LHCN-M2 (cell line): ENCODE measurements at regions not wholly inside any gene's neighbourhood (a gene's known extent, or its start where the extent isn't known, plus 50 kb on each side); places are given as distances from the start of the nearest gene placed in this dataset.

Experiments
- DNase-seq: peaks from one replicate; pipeline ENCODE4 v3.0.0-alpha.2; 2012; ENCODE audit warnings: low read depth

DNA sequence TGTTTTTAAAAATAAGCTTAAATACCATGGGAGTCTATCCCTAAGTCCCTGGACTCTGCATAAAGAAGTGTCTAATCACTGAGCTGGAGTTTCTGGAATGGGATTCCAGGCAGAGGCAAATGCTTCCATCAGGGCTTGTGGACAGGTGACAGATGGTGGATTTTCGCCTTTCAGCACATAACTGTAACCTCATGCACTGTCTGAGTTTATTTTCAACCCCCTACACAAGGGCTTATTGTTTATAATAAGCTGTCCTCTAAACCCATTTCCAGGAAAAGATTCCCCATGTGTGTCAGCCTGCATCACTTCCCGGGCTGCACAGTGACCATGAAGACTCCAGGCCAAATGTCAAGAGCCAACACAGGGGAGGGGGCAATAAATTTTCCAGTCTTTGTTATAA lies 264.0 kb downstream of the PIK3R1 start:
- no peak for DNase-seq

DNA sequence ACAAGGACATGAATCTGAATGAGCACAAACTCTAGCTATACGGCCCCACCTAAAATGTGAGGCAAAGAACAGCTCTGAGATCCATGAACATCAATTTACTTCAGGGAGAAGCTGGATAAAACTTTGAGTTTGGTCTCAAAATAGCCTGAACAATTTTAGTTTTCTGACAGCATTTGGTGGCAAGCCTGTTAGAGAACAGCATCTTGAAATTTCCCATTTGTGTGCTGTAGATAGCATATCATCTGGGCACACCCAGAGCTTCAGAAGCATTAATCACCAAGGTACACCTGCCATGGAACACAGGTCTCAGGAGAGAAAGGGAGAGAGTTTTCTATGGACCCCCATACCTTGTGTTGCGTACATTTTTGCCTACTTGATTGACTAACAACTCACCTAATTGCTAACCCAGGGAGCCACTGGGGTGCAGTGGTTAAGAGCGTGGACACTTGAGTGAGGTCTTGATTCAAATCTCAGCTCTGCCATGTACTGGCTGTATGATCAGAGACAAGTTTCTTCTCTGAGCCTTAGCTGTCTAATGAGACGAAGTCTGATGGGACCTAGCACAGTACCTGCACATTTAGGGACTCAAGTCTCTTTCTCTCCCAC lies 264.9 kb downstream of the PIK3R1 start:
- no peak for DNase-seq

DNA sequence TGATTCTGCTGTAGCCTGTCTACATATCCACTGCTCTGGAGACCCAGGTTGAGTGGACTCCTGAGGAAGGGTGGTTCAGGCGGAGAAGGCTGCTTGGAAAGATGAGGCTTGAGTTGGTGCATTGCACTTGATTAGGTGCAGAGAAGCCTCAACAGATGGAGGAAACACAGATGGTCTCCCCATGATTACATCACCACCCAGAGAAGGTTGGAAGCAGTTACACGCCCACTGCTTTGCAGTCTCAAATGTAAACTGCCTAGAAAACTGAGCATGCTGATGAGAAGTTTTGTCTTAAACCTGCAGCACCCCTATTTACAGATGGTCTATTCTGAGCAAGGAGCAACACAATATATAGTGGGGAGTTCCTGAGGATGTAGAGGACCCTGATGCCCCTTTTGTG lies 266.6 kb downstream of the PIK3R1 start:
- DNase-seq = no peak

DNA sequence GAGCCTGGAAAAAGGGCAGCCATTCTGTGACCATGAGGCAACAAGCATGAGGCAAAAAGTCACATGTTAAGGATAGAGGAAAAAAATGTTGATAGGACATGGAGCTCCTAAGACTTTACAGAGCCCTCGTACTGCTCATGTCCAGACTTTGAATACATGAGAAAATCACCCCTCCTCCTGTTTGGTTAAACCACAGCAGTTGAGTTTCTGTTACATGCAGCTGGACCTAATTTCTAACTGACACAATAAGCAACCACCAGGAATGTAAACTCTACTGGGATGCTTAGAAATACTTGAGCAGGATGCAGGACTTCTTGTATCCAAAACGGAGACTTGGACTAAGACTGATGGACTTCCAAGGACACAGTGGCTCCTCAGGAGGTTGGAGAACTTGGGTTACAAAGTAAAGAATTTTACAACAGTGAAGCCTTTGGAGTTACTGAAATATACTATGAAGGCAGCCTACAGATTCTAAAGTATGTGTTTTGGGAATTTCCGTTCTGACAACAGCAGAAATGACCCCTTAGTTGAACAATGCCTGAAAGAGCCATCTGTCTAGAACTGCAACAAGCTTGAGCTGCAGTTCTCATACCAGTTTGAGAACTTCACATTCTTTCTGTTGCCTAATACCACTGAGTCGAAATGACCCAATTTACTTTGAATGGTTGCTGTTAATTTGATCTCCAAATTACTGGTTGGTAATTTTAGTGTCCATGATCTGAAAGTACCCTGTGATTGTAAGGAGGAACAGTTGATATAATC lies 268.9 kb downstream of the PIK3R1 start:
- DNase-seq = no peak

DNA sequence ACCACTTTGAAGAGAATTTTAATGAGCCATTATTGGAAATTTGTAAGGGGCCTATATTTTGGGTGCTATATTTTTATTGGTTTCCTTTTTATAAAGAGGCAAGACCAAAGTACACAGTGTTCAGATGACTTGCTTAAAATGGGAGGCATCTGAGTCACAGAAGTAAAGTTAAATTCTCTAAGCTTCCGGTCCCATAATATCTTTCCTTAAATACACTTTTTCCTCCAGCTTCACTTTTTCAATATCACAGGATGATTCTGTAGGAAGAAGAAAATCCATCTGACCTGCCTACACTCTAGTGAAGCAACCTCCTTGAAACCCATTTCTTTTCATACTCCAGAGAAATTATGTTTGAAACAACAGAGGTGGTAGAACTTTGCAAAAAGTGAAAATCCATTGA lies 274.0 kb downstream of the PIK3R1 start:
- peak; percentile 29 for DNase-seq

GRCh38 chr5:68490406-68490805 lies 274.9 kb downstream of the PIK3R1 start:
- DNase-seq = peak; percentile 79

GRCh38 chr5:68494771-68495170 lies 279.2 kb downstream of the PIK3R1 start:
- no peak for DNase-seq

DNA sequence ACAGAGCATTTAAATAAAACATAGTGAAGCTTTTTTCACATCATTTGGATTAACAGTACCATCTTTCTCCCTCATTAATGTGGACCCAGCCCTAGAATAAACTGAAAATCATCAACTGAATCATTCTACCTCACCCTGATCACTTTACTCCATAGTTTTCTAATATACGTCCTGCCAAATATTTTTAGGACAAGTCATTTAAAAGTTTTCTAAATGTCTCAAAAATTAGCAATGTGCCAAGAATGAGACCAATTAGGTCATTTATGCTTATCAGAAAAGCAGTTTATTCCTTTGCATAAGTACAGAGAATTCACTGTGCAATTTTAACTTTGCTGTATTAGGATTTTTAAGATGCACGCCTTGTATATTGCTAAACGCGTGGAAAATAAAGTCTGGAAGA lies 284.4 kb downstream of the PIK3R1 start:
- DNase-seq = peak; percentile 19

- DNase-seq = no peak
Observed at GRCh38 chr5:68500813-68501212, 285.3 kb downstream of the PIK3R1 start.

DNA sequence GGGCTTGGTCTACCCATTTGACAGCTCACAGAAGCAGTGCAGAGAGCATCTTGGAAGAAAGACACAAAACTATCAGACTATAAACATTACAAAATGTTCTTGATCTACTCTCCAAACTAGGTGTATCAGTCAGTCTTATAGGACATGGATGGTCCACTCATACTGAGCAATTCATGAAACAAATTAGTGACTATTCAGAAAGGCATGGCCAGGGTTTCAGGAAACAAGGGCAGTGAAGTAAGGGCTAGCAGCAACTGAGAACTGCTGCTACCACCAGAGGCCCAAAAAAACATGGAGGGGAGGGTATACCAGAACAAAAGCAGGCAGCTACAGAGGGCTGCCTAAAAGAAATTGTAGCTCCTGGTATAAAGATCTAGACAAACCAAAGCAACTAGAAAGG lies 287.0 kb downstream of the PIK3R1 start:
- DNase-seq = no peak

DNA sequence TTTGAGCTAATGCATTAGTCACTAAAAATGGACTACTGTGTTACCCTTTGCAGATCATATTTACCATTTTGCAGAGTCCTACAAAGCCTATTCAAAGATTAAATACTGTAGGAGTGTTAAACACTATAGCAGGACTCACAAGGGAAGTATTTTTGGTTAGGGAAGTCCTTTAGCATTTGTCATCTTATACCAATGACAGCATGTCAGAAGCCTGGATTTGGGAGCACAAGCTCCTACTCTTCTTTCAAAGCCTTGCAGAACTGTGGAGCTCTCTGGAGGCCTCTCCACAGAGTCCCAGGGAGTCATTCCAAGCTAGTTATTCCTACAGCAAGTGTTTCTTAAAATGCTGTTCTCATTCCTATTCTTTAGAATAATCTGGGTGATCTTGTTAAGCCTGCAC lies 288.8 kb downstream of the PIK3R1 start:
- DNase-seq = no peak

- peak; percentile 73 for DNase-seq
Observed at GRCh38 chr5:68505917-68506860, 290.6 kb downstream of the PIK3R1 start.

- DNase-seq = no peak
Observed at GRCh38 chr5:68515514-68515913, 300.0 kb downstream of the PIK3R1 start.

- DNase-seq = no peak
Observed at GRCh38 chr5:68518286-68518685, 302.7 kb downstream of the PIK3R1 start.

DNA sequence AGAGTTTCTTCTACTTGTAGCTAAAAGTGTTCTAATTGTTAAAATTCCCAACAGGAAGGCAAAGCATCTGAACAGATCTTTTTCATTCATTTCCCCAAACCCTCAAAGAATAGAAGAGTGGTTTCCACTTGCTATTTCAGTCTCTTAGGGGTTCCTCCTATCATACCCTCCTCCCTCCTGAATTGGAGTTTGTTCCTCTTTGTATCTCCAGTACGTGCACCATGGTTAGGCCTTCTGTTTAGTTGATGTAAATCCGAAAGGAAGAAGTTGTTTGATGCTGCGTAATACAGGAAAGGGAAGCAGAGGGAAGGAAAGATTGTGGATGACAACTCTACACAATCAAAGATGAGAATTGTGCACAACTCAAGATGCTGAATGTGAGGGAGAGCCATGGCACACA lies 303.6 kb downstream of the PIK3R1 start:
- no peak for DNase-seq

DNA sequence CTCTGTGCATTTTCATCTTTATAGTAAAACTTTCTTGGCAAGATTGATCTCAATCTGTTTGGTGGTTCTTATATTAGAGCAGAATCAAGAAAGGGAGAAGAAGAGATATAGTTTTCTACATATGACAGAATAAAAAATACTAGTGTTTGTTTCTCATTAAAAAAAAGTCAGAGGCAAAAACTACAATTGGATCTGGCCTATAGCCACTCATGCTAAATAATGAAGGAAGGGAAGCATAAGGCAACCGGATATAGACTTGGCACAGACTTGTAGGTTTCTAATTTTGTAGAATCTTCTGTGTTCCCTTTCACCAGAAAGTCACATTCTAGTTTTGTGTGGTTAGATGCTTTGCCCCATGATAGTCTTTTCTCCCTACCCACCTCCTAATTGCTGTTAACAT lies 306.2 kb downstream of the PIK3R1 start:
- no peak for DNase-seq

DNA sequence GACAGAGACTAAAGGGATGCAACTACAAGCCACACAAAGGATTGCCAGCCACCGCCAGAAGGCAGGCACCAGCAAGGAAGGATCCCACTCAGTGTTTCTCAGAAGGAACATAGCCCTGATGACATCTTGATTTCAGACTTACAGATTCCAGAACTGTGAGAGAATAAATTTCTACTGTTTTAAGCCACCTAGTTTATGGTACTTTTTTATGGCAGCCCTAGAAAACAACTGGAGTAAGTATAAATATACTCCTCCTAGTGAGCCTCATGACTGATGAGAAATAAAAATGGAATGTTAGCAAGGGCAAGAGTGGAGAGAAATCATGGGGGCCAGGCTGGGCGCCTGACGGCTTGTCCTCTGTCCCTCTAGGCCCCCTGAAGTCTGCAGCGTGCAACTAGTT lies 307.3 kb downstream of the PIK3R1 start:
- no peak for DNase-seq

- peak; percentile 51 for DNase-seq
Observed at GRCh38 chr5:68528821-68529273, 313.3 kb downstream of the PIK3R1 start.

DNA sequence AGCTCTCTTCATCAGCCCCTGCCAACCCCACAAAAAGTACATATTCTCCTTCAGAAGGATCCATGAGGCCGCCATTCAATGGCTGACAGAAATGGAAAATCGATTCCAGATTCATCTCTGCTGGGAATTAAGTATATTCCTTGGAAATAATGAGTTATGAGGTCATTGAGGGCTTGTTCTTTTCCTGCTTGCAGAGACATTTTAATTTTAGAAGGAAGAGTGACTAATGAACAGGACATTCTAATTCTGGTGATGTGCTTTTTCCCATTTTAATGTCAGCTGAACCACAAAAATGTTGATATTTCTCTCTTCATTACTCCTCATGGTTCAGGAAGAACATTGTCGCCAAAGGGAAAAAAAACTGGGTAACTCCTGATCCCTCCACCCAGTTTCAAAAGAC lies 314.0 kb downstream of the PIK3R1 start:
- DNase-seq = peak; percentile 67

DNA sequence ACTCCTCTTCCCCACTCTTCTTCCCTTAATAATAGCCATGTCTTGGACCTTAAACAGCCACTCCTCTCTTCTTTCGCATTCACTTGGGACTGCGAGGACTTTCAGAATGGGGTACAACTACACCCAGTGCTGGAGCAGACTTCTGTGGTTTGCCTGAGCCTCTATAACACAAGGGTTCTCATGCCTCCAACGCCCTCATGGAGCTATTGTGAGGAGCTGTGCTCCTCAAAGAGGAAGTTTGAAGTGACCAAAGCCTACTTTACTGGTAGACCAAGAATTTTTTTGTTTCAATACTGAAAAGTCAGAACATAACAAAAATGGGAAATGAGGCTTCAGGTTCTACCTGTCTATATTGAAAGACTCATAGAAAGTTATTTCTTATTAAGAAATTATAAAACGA lies 316.4 kb downstream of the PIK3R1 start:
- DNase-seq = no peak

DNA sequence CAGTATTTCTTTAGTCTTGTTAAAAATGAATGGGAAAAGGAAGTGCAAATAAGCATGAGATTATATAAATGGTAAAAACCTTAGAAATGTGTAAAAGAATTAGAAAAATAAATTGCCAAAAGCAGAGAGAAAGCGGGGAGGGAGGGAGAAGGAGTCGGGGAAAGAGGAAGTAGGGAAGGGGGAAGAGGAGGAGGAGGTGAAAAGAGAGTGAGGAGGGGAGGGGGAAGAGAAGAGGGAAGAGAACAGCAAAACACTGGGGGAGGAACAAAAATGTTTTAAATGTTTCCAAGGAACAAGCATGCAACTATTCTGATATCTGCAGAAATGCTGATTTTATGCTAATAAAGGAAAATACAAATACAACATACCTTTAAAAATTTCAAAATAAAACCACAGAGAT lies 317.5 kb downstream of the PIK3R1 start:
- DNase-seq = no peak

DNA sequence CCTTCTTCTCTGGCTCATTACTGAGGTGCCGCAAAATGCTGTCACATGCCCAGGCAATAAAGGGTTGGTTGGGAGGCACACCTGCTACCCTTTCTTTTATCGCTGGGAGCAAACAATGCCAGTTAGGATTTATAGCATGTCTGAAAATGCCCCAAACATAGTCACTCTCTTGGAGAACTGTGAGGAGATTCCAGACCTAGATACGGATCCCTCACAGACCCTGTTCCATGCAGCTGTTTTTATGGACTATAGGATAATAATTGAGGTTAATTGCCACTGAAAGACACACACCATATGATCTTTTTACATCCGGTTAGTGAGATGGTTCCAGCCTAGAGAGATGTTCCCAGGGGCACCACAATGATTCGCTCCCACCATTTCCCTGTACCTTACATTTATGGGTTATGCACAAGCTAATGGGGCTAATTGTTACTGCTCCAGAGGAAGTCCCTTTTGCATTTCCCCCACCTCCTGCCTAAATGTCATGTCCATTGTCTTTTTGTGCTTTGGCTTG lies 318.1 kb downstream of the PIK3R1 start:
- no peak for DNase-seq
